Astrocyte of the hippocampus (primary cell): ENCODE measurements at regions not wholly inside any gene's neighbourhood (a gene's known extent, or its start where the extent isn't known, plus 50 kb on each side); places are given as distances from the start of the nearest gene placed in this dataset.
A peak's percentile ranks its signal among the peaks of the same experiment; 100 is the strongest.
"Not testable (repeated sequence)": the region's sequence is repeated elsewhere in the genome, so short reads cannot be mapped to it uniquely, and the experiment has no call there.

Source experiments
- DNase-seq: peaks from one replicate; pipeline ENCODE4 v3.0.0; 2011; ENCODE audit warnings: low read depth, low spot score

DNA sequence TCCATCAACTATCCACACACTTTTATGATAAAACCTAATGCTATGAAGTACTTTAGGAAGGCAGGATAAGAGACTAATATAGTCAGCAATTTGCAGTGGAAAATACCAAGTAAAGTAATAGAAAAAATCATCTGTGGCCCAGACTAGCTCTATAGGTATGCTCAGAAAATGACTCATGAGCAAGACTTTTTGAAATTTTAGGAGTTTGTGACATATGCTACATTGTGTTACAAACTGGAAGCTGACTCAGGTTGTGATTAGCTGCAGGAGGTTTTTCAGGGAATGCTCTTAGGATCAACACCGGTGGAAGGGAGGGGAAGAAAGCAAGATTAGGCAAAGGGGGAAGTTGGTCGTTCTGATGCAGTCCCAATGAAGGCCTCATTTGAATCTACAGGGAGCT is 56.1 kb downstream of the FEZF1 start:
- no peak for DNase-seq

DNA sequence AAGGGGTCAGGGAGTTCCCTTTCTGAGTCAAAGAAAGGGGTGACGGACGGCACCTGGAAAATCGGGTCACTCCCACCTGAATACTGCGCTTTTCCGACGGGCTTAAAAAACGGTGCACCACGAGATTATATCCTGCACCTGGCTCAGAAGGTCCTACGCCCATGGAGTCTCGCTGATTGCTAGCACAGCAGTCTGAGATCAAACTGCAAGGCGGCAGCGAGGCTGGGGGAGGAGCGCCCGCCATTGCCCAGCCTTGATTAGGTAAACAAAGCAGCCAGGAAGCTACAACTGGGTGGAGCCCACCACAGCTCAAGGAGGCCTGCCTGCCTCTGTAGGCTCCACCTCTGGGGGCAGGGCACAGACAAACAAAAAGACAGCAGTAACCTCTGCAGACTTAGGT is 65.8 kb downstream of the FEZF1 start:
- not testable (repeated sequence) for DNase-seq

DNA sequence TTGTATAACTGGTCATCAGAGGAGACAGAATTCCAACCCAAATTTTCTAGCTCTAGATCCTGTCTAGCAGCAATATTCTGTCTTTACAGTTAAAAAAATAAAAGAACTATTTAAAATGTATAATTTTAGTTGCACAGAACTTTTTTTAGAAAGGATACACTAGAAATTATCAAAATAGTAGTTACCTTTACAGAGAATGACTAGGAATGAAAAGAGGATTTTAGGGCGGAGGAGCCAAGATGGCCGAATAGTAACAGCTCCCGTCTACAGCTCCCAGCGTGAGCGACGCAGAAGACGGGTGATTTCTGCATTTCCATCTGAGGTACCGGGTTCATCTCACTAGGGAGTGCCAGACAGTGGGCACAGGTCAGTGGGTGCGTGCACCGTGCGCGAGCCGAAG is 66.3 kb downstream of the FEZF1 start:
- DNase-seq = not testable (repeated sequence)

DNA sequence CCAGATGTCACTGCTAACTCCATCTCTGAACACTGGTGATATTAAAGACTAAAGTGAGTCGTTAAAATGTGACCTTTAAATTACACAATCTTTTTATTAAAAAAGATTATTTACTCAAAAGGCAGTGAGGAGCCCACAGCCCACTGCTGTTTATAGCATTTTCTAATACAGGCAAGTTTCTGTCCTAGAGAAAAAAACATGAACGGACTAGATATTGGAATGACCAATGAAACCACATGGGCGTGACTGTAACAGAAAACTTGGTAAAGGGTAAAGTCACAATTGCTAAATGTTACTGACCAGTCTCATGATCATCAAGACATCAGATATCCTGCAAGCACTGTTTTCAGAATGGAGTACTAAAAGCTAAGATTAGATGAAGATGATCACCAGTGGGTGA is 78.7 kb downstream of the FEZF1 start:
- DNase-seq = no peak

DNA sequence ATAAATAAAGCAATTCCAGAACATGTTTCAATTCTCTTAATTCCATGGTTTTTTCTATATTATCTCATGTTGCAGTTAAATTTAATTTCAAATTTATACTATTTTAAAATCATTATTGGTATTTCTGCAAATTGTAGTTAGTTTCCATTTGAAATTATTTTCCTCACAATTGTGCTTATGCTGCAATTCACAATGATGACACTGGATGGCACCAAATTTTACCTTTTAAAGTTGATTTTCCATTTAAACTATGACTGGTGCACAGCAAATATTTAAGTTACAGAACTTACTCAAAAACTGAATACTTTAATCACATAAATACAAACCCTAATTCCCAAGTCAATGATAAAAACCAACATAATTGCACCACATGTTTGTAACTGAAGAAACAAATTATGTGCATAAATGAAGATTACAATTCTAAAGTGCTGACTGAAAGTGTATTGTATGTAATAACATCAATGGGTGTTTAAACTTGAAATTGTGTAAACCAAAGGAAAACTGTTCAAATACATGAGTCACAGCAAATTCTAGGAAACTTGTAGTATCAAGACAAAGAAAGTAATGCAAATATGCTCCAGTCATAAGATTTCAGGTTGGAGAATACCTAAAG is 75.3 kb upstream of the AASS start:
- peak; percentile 51 for DNase-seq

DNA sequence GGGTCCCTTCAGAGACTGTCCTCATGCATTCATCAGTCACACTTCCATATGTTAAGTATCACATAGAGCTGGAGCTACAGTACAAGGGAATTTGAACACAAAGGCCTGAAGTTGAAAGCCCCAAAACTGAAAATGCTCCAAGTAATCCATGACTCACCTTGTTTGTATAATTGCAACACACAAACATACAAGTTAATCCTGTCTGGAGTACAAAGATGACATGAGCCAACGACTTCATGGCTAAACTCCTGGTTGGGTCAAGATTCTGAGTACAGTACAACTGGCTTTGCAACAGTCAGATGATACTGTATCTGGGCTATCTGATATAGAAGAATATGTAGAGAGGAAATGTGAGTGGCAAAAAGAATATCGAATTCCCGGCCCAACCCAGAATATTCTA is 73.1 kb upstream of the AASS start:
- peak; percentile 38 for DNase-seq

DNA sequence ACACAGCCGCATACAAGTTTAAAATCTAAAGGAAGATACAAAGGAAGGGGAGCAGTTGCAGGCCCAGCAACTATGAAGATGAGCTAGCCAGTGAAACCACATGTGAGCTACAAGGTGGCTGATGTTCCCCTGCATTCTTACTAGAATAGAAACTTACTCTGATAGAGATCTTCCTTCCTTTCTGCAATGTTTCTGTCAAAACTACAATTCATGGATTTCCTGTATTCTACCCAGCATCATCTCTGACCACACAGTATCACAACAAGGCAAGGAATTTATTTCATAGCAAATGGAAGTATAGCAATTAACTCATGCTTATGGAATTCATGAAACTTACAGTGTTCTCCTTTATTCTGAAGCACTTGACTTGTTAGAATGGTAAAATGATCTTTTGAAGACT is 68.7 kb upstream of the AASS start:
- DNase-seq = no peak

DNA sequence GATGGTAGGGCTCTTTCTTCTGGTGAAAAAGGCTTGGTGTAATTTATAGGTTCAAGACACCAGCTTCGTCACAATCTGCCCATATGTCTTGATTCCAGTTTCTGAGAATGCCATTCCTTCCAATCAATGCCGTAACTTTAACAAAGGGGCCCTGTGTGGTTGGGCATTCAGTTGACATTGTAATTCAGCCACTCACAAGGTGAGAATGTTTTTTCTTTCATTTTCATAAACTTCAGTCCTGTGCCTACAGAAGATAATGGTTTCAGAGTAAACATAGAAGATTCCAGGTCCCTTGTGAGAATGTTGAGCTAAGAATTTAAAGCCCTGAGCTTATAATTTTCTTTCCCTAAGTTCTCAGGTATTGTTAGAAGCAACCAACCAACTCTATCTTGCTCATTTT is 67.3 kb upstream of the AASS start:
- no peak for DNase-seq

DNA sequence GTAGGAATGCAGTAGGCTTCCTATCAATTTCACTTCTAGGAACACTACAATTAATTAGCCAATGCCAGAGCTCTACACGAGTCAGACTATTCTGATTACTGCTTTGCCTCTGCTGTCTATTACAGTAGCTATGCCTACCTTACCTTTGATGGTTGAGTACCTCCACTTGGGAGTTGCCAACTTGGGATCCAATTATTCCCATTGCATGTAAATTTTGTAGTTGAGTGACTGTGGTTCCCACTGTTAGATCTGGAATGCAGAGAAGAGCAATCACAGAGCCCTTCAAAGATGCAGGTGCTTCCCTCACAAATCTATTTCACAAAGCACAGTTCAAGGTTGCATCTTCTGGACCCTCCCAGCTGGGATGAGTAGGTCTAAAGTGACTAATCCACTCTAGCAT is 62.9 kb upstream of the AASS start:
- no peak for DNase-seq

DNA sequence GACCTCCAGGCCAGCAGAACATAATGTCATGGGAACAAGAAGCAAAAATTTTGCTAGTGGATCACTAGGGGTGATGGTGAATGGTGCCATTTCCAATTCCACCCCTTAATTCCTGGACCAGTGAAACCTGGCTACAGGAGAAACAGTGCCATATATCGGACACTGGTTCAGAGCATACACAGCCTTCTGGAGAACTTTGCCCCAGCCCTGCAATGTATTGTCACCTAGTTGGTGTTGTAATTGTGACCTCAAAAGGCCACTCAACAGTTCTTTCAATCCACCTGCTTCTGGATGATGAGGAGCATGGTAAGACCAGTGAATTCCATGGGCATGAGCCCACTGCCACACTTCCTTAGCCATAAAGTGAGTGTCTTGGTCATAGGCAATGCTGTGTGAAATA is 59.8 kb upstream of the AASS start:
- no peak for DNase-seq

DNA sequence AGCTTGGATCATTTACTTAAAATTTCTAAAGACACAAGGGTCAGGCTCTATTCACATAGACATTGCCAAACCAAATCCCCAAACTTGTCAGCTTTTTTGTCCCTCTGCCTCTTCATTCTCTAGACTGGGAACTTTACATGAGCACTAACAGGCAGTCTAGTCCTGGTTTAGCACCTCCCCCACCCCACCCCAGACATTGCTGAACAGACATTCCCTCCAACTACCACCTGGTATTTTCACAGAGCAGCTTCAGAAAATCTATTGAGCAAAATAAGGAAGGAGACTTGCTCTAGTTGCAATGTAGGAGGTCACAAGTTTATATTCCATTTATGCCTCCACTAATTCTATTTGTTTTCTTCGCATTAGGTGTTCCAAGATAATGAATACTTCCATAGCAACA is 56.8 kb upstream of the AASS start:
- no peak for DNase-seq

DNA sequence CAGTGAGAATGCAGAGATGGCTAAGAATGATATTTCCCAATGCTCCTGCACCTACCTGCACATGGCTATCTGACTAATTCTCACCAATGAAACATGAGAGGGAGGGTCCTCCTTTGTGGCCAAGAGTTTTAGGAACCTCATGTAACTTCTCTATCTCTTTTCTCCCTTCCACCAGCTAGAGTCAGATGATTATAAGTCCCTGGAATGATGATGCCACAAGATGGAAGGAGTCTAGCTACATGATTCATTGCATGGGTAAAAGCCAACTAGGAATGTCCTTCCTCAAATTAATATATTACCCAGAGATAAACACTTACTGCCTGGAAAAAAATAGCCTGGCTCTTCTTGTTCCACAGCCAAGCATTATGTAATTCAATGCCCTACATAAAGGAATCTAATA is 55.1 kb upstream of the AASS start:
- DNase-seq = no peak

DNA sequence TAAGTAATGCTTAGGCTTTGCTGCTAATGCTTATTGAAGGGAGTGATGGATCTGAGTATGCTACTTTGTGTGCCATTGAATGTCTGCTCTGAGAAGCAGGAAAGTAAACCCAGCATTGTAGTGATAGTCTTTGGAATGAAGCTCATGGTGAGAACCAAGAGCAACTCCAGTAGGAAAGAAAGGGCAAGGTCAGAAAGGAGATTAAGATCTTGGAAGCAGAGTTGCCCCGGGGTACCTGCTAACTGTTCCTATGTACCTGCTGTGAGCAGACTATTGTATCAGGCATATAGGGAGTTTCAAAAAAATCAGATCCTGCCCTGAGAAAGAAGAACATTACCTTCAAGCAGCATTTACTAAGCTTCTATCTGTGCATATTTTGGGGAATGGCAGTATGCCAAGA is 54.5 kb upstream of the AASS start:
- no peak for DNase-seq
